Naive thymus-derived CD4-positive, alpha-beta T cell (primary cell): ENCODE measurements at regions not wholly inside any gene's neighbourhood (a gene's known extent, or its start where the extent isn't known, plus 50 kb on each side); places are given as distances from the start of the nearest gene placed in this dataset.

Experiments used
- ATAC-seq: fragments of 150-1000 bp; cut with Tn5 transposase; 2 replicates; pipeline ENCODE4 v1.10.0; 2021; ENCODE audit warnings: mild to moderate bottlenecking, moderate library complexity
- CTCF ChIA-PET: fragments of 350-600 bp; sonication (Branson Sonifier 250); formaldehyde crosslinking; loops from one replicate; lab custom pipeline; 2021; ENCODE audit warnings: antibody characterized with exemption; lab: Charles Lee
- POLR2A ChIA-PET: fragments of 350-600 bp; sonication (Branson Sonifier 250); formaldehyde crosslinking; loops from one replicate; lab custom pipeline; 2021; ENCODE audit warnings: antibody characterized with exemption, inconsistent platforms; lab: Charles Lee
- DNase-seq, 9 donors: peaks; one replicate each; pipeline versions ENCODE4 v3.0.0 to v3.0.0-alpha.2; 2020 to 2022; ENCODE audit warnings: mixed read lengths in 1 of 9
- H3K27ac ChIP-seq: one replicate; pipeline ENCODE4 v1.7.0; 2013; ENCODE audit warnings: mild to moderate bottlenecking, low read depth, low read length, moderate library complexity
- H3K27me3 ChIP-seq, 2 donors: one replicate each; pipeline ENCODE4 v1.7.0; 2013; ENCODE audit warnings: low read length in 2 of 2, mild to moderate bottlenecking in 2 of 2, moderate library complexity in 2 of 2; ENCODE audit not compliant: control insufficient read depth in 2 of 2, insufficient read depth in 2 of 2
- H3K36me3 ChIP-seq, 3 experiments: 1 replicate in 2 of 3; 2 replicates in 1 of 3; pipeline ENCODE4 v1.7.0; 2013; ENCODE audit warnings: low read length in 3 of 3, mild to moderate bottlenecking in 3 of 3, moderate library complexity in 1 of 3; ENCODE audit not compliant: insufficient read depth in 3 of 3, control insufficient read depth in 2 of 3
- H3K4me1 ChIP-seq, 2 donors: one replicate each; pipeline ENCODE4 v1.7.0; 2013; ENCODE audit warnings: low read length in 2 of 2, mild to moderate bottlenecking in 2 of 2, moderate library complexity in 1 of 2; ENCODE audit not compliant: control insufficient read depth in 2 of 2, insufficient read depth in 2 of 2
- H3K4me3 ChIP-seq: 2 replicates; pipeline ENCODE4 v1.7.0; 2013; ENCODE audit warnings: mild to moderate bottlenecking, low read length
- H3K9me3 ChIP-seq, 3 experiments: 1 replicate in 2 of 3; 2 replicates in 1 of 3; pipeline ENCODE4 v1.7.0; 2013; ENCODE audit warnings: low read length in 3 of 3; ENCODE audit not compliant: control insufficient read depth in 2 of 3
- H3K27ac Mint-ChIP-seq, 9 donors: one replicate each; pipeline ENCODE4 v1.8.0; 2020 to 2022; ENCODE audit warnings: mixed read lengths in 9 of 9, mild to moderate bottlenecking in 8 of 9, moderate library complexity in 5 of 9, inconsistent platforms in 2 of 9
- H3K27me3 Mint-ChIP-seq, 5 donors: one replicate each; pipeline ENCODE4 v1.8.0; 2021 to 2022; ENCODE audit warnings: mixed read lengths in 5 of 5, mild to moderate bottlenecking in 1 of 5
- H3K36me3 Mint-ChIP-seq, 5 donors: one replicate each; pipeline ENCODE4 v1.8.0; 2020 to 2022; ENCODE audit warnings: mixed read lengths in 5 of 5, mild to moderate bottlenecking in 3 of 5, inconsistent platforms in 1 of 5
- H3K4me1 Mint-ChIP-seq, 7 donors: one replicate each; pipeline ENCODE4 v1.8.0; 2020 to 2022; ENCODE audit warnings: mixed read lengths in 7 of 7, mild to moderate bottlenecking in 3 of 7, inconsistent platforms in 1 of 7
- H3K4me3 Mint-ChIP-seq, 10 donors: one replicate each; pipeline ENCODE4 v1.8.0; 2020 to 2022; ENCODE audit warnings: mild to moderate bottlenecking in 10 of 10, mixed read lengths in 10 of 10, moderate library complexity in 6 of 10, inconsistent platforms in 2 of 10
- H3K9me3 Mint-ChIP-seq, 11 donors: one replicate each; pipeline ENCODE4 v1.8.0; 2020 to 2022; ENCODE audit warnings: mixed read lengths in 11 of 11, mild to moderate bottlenecking in 4 of 11, inconsistent platforms in 1 of 11, moderate library complexity in 1 of 11
- intact Hi-C, 2 donors: fragments of 100-400 bp; cut with micrococcal nuclease; formaldehyde crosslinking; loops; one replicate each; pipeline ENCODE4 v1.15.1; 2023

GRCh38 chr17:54028986-54029580, 206.4 kb downstream of the KIF2B start:
- POLR2A ChIA-PET, result no interaction called here
- no peak overlapping the region for H3K4me3 ChIP-seq
- CTCF ChIA-PET, result no interaction called here

GRCh38 chr17:54029986-54030385, 207.3 kb downstream of the KIF2B start:
- CTCF ChIA-PET, result no interaction called here
- no peak overlapping the region for H3K27ac Mint-ChIP-seq

More at GRCh38 chr17:54028986-54029580, 206.4 kb downstream of the KIF2B start:
- no peaks in the 10 kb centered on the region for H3K27me3 ChIP-seq
- H3K4me1 ChIP-seq, result no peaks in the 10 kb centered on the region
- intact Hi-C loops, result no loop called here
- DNase-seq (no peak), ATAC-seq (no peak)
- Mint-ChIP-seq H3K4me1 (no peaks in the 10 kb centered on the region), H3K9me3 (peaks cover 7 to 26% (median 10%) of the 10 kb centered on the region in 11 donors), H3K27ac (no peak overlapping the region), H3K27me3 (no peaks in the 10 kb centered on the region), H3K36me3 (peaks cover 0 to 5% (median 0%) of the 10 kb centered on the region in 5 donors), H3K4me3 (no peak overlapping the region)
- no peak overlapping the region for H3K27ac ChIP-seq
- H3K9me3 ChIP-seq, result peaks cover 0 to 4% (median 0%) of the 10 kb centered on the region in 3 experiments
- H3K36me3 ChIP-seq, result no peaks in the 10 kb centered on the region

GRCh38 chr17:54046570-54046969, 223.8 kb downstream of the KIF2B start:
- H3K4me3 ChIP-seq, result no peak overlapping the region
- intact Hi-C loops, result no loop called here
- H3K27me3 Mint-ChIP-seq, result no peaks in the 10 kb centered on the region
- CTCF ChIA-PET, result no interaction called here
- no peaks in the 10 kb centered on the region for H3K36me3 ChIP-seq
- DNase-seq (no peak), ATAC-seq (no peak)
- H3K27me3 ChIP-seq, result no peaks in the 10 kb centered on the region
- H3K4me1 ChIP-seq, result no peaks in the 10 kb centered on the region
- no peak overlapping the region for H3K27ac Mint-ChIP-seq
- H3K36me3 Mint-ChIP-seq, result peaks cover 0 to 8% (median 0%) of the 10 kb centered on the region in 5 donors
- POLR2A ChIA-PET, result no interaction called here
- H3K4me1 Mint-ChIP-seq, result no peaks in the 10 kb centered on the region
- peaks cover 0 to 10% (median 0%) of the 10 kb centered on the region in 3 experiments for H3K9me3 ChIP-seq
- H3K9me3 Mint-ChIP-seq, result peaks cover 0 to 26% (median 13%) of the 10 kb centered on the region in 11 donors
- H3K4me3 Mint-ChIP-seq, result no peak overlapping the region
- H3K27ac ChIP-seq, result no peak overlapping the region

More at GRCh38 chr17:54029986-54030385, 207.3 kb downstream of the KIF2B start:
- ATAC-seq (no peak), DNase-seq (no peak)
- Mint-ChIP-seq H3K27me3 (no peaks in the 10 kb centered on the region), H3K4me1 (no peaks in the 10 kb centered on the region), H3K36me3 (peaks cover 0 to 5% (median 0%) of the 10 kb centered on the region in 5 donors), H3K9me3 (peaks cover 7 to 20% (median 10%) of the 10 kb centered on the region in 11 donors), H3K4me3 (no peak overlapping the region)
- Histone ChIP-seq H3K4me1 (no peaks in the 10 kb centered on the region), H3K9me3 (peaks cover 0 to 4% (median 0%) of the 10 kb centered on the region in 3 experiments), H3K36me3 (no peaks in the 10 kb centered on the region), H3K27ac (no peak overlapping the region), H3K4me3 (no peak overlapping the region), H3K27me3 (no peaks in the 10 kb centered on the region)
- intact Hi-C loops, result no loop called here
- POLR2A ChIA-PET, result no interaction called here

GRCh38 chr17:54063639-54064038, 240.9 kb downstream of the KIF2B start:
- no peak for DNase-seq
- no peak overlapping the region for H3K27ac ChIP-seq
- intact Hi-C loops, result no loop called here
- no peaks in the 10 kb centered on the region for H3K4me1 Mint-ChIP-seq
- H3K36me3 ChIP-seq, result no peaks in the 10 kb centered on the region
- H3K27ac Mint-ChIP-seq, result no peak overlapping the region
- no peak overlapping the region for H3K4me3 ChIP-seq
- H3K27me3 Mint-ChIP-seq, result no peaks in the 10 kb centered on the region
- no peak for ATAC-seq
- H3K4me3 Mint-ChIP-seq, result no peak overlapping the region
- H3K9me3 ChIP-seq, result no peaks in the 10 kb centered on the region
- no peaks in the 10 kb centered on the region for H3K36me3 Mint-ChIP-seq
- H3K9me3 Mint-ChIP-seq, result peaks cover 0 to 31% (median 4%) of the 10 kb centered on the region in 11 donors
- H3K27me3 ChIP-seq, result no peaks in the 10 kb centered on the region
- no peaks in the 10 kb centered on the region for H3K4me1 ChIP-seq
- ChIA-PET POLR2A (no interaction called here), CTCF (no interaction called here)

GRCh38 chr17:54085020-54085419, 262.3 kb downstream of the KIF2B start:
- ChIA-PET POLR2A (no interaction called here), CTCF (no interaction called here)
- DNase-seq (no peak), ATAC-seq (no peak)
- Histone ChIP-seq H3K4me1 (no peaks in the 10 kb centered on the region), H3K36me3 (no peaks in the 10 kb centered on the region), H3K27ac (no peak overlapping the region), H3K4me3 (no peak overlapping the region), H3K9me3 (no peaks in the 10 kb centered on the region), H3K27me3 (no peaks in the 10 kb centered on the region)
- Mint-ChIP-seq H3K27me3 (no peaks in the 10 kb centered on the region), H3K27ac (no peak overlapping the region), H3K4me1 (peaks cover 0 to 2% (median 0%) of the 10 kb centered on the region in 7 donors), H3K9me3 (peaks cover 4 to 23% (median 10%) of the 10 kb centered on the region in 11 donors), H3K4me3 (no peak overlapping the region), H3K36me3 (no peaks in the 10 kb centered on the region)
- intact Hi-C loops, result no loop called here

GRCh38 chr17:54085934-54086333, 263.2 kb downstream of the KIF2B start:
- ChIA-PET CTCF (no interaction called here), POLR2A (no interaction called here)
- no peaks in the 10 kb centered on the region for H3K36me3 ChIP-seq
- no peaks in the 10 kb centered on the region for H3K36me3 Mint-ChIP-seq
- H3K27me3 ChIP-seq, result no peaks in the 10 kb centered on the region
- no peak overlapping the region for H3K27ac Mint-ChIP-seq
- H3K27ac ChIP-seq, result no peak overlapping the region
- no peaks in the 10 kb centered on the region for H3K9me3 ChIP-seq
- no peak overlapping the region for H3K4me3 Mint-ChIP-seq
- H3K27me3 Mint-ChIP-seq, result no peaks in the 10 kb centered on the region
- no peak overlapping the region for H3K4me3 ChIP-seq
- H3K4me1 ChIP-seq, result no peaks in the 10 kb centered on the region
- ATAC-seq (no peak), DNase-seq (no peak)
- H3K4me1 Mint-ChIP-seq, result peaks cover 0 to 2% (median 0%) of the 10 kb centered on the region in 7 donors
- intact Hi-C loops, result no loop called here
- peaks cover 4 to 23% (median 11%) of the 10 kb centered on the region in 11 donors for H3K9me3 Mint-ChIP-seq

GRCh38 chr17:54096216-54096615, 273.5 kb downstream of the KIF2B start:
- POLR2A ChIA-PET, result no interaction called here
- Histone ChIP-seq H3K4me1 (no peaks in the 10 kb centered on the region), H3K27ac (no peak overlapping the region), H3K36me3 (no peaks in the 10 kb centered on the region), H3K27me3 (no peaks in the 10 kb centered on the region), H3K9me3 (no peaks in the 10 kb centered on the region), H3K4me3 (no peak overlapping the region)
- CTCF ChIA-PET, result no interaction called here
- H3K36me3 Mint-ChIP-seq, result no peaks in the 10 kb centered on the region
- peaks cover 0 to 15% (median 5%) of the 10 kb centered on the region in 11 donors for H3K9me3 Mint-ChIP-seq
- H3K4me1 Mint-ChIP-seq, result no peaks in the 10 kb centered on the region
- DNase-seq, result no peak
- no peak for ATAC-seq
- intact Hi-C loops, result no loop called here
- H3K27me3 Mint-ChIP-seq, result no peaks in the 10 kb centered on the region
- no peak overlapping the region for H3K27ac Mint-ChIP-seq
- H3K4me3 Mint-ChIP-seq, result no peak overlapping the region
